Upper lobe of left lung (tissue), 4 donors: ENCODE measurements at regions not wholly inside any gene's neighbourhood (a gene's known extent, or its start where the extent isn't known, plus 50 kb on each side); places are given as distances from the start of the nearest gene placed in this dataset.

Source experiments
- CTCF ChIP-seq, 6 experiments: fragments of 450-650 bp in 4 of 6; fragments of 200-600 bp in 2 of 6; sonication (generic) in 2 of 6; IDR thresholded peaks; one replicate each; pipeline ENCODE4 v1.5.1; 2016 to 2019; ENCODE audit warnings: antibody characterized with exemption in 6 of 6
- POLR2AphosphoS5 ChIP-seq, 2 donors: sonication (generic); formaldehyde crosslinking; IDR thresholded peaks; one replicate each; pipeline ENCODE4 v1.5.1; 2017; ENCODE audit warnings: antibody characterized with exemption in 2 of 2

DNA sequence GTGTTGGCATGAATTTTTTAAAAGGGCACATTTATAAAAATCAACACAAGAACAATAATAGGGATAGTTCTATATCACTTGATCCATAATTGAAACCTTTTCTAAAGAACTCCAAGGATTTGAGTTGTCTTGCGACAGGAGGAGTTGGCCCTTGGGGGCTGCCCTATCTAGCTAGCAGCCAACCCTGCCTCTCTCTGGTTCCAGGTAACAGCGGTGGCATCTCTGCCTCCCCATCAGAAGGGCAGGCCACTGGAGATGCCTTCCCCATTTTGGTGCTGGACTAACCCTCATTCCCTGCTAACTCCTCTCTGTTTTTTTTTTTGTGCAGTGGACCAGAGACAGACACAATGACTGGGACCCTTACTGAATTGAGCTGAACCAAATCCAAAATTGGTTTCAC lies 393.0 kb downstream of the MED10 start:
- TF ChIP-seq POLR2AphosphoS5 (IDR thresholded peaks at IDR 0.05) = no peak
- TF ChIP-seq CTCF (IDR thresholded peaks at IDR 0.05) = no peak
